T47D (cell line): ENCODE measurements at regions not wholly inside any gene's neighbourhood (a gene's known extent, or its start where the extent isn't known, plus 50 kb on each side); places are given as distances from the start of the nearest gene placed in this dataset.
A peak's percentile ranks its signal among the peaks of the same experiment; 100 is the strongest.

Source experiments
- DNase-seq, 2 experiments: peaks; one replicate each; pipeline versions ENCODE4 v3.0.0 to v3.0.0-alpha.2; 2011 to 2012; ENCODE audit warnings: low read depth in 1 of 2, low spot score in 1 of 2
- JUND ChIP-seq: IDR thresholded peaks from 2 replicates; pipeline ENCODE4 v1.6.1; 2012; ENCODE audit warnings: low read depth
- in situ Hi-C: cut with HindIII; loops from 2 replicates; pipeline ENCODE4 v1.10.0; 2016; ENCODE audit warnings: low sequenced_read_pairs, low pct_unique_long_range_greater_than_20kb

- in situ Hi-C loops = no loop called here
- peak in 1 of 2 experiments; percentile 18 for DNase-seq
- no peak for TF ChIP-seq JUND
Observed at GRCh38 chr3:31412832-31413231, 119.9 kb upstream of the STT3B start.

- DNase-seq = no peak
- in situ Hi-C loops = no loop called here
- TF ChIP-seq JUND = no peak
Observed at GRCh38 chr3:31413515-31413914, 119.2 kb upstream of the STT3B start.

GRCh38 chr3:31416980-31417379 is 115.7 kb upstream of the STT3B start:
- in situ Hi-C loops = no loop called here
- DNase-seq = no peak
- TF ChIP-seq JUND = no peak

- no peak for TF ChIP-seq JUND
- in situ Hi-C loops = no loop called here
- no peak for DNase-seq
Observed at GRCh38 chr3:31417486-31417885, 115.2 kb upstream of the STT3B start.

GRCh38 chr3:31420311-31420710 is 112.4 kb upstream of the STT3B start:
- no peak for DNase-seq
- in situ Hi-C loops = no loop called here
- no peak for TF ChIP-seq JUND

- TF ChIP-seq JUND = no peak
- no peak for DNase-seq
- in situ Hi-C loops = no loop called here
Observed at GRCh38 chr3:31421314-31422048, 111.2 kb upstream of the STT3B start.

GRCh38 chr3:31422237-31422636 is 110.5 kb upstream of the STT3B start:
- no peak for TF ChIP-seq JUND
- in situ Hi-C loops = no loop called here
- no peak for DNase-seq

GRCh38 chr3:31423482-31423881 is 109.2 kb upstream of the STT3B start:
- DNase-seq = no peak
- TF ChIP-seq JUND = no peak
- in situ Hi-C loops = no loop called here

- in situ Hi-C loops = no loop called here
- no peak for TF ChIP-seq JUND
- no peak for DNase-seq
Observed at GRCh38 chr3:31425401-31425800, 107.3 kb upstream of the STT3B start.

- no peak for TF ChIP-seq JUND
- in situ Hi-C loops = no loop called here
- DNase-seq = no peak
Observed at GRCh38 chr3:31427623-31428022, 105.1 kb upstream of the STT3B start.

GRCh38 chr3:31431321-31431720 is 101.4 kb upstream of the STT3B start:
- in situ Hi-C loops = no loop called here
- DNase-seq = no peak
- no peak for TF ChIP-seq JUND

- TF ChIP-seq JUND = no peak
- in situ Hi-C loops = no loop called here
- DNase-seq = no peak
Observed at GRCh38 chr3:31432897-31433678, 99.6 kb upstream of the STT3B start.

GRCh38 chr3:31433679-31433992 is 99.1 kb upstream of the STT3B start:
- in situ Hi-C loops = no loop called here
- DNase-seq = no peak
- no peak for TF ChIP-seq JUND
